Ramos (cell line): ENCODE measurements at regions not wholly inside any gene's neighbourhood (a gene's known extent, or its start where the extent isn't known, plus 50 kb on each side); places are given as distances from the start of the nearest gene placed in this dataset.
"Not testable (repeated sequence)": the region's sequence is repeated elsewhere in the genome, so short reads cannot be mapped to it uniquely, and the experiment has no call there.

ENCODE experiments used
- in situ Hi-C: fragments of 300-500 bp; cut with MboI; formaldehyde crosslinking; loops from one replicate; pipeline ENCODE4 v1.14.3; 2022; ENCODE audit warnings: low sequenced_read_pairs; ENCODE audit not compliant: unreplicated experiment

DNA sequence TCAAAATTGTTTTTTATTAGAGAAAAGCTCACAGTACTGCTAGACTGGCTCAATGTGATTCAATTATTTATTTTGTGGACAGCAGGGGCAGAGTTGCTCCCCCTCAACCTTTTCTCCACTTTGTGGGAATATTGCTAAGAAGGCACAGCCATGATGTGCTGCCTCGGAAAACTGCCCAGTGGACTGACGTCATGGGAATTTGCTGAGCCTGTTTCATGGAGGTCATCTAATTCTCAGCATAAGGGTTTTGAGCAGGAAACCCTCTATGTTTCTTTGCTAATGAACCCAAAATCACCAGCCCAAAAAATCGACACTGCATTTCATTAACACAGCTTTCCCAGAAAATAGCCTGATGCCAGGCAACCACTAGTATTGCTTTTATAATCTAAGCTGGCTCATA is 228.8 kb upstream of the FAM3C start:
- in situ Hi-C loops: no loop called here

DNA sequence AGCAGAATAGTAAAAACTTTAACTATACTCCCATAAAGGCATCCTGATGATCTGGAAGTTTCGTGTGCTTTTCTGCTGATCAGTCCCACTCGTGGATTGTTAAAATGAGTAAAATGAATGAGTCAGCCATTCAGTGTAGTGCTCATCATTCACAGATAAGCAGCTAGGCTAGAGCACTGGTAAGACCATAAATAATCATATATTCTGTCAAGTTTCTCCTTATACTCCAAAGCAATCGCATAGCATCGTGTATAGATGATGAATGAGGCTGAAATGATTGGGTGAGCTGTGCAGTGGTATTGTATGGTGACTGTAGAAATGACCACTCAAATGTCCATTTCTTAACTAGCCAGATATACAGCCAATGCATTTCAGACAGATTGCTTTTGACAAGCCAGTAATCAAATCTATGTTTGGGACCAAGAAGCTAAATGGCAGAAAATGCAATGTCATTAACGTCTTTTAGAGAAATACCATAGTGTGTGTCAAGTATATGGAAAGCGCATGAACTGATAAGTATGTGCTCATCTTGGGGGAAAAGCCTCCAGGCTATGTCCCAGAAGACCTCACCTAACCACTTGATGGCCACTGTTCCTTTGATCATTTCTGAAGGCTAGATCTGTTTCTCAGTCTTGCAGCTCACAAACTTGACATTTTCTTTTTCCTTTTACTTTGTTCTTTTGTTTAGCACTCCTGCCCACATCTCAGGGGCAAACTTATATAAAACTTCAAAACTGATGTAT is 227.2 kb upstream of the FAM3C start:
- in situ Hi-C loops: no loop called here

DNA sequence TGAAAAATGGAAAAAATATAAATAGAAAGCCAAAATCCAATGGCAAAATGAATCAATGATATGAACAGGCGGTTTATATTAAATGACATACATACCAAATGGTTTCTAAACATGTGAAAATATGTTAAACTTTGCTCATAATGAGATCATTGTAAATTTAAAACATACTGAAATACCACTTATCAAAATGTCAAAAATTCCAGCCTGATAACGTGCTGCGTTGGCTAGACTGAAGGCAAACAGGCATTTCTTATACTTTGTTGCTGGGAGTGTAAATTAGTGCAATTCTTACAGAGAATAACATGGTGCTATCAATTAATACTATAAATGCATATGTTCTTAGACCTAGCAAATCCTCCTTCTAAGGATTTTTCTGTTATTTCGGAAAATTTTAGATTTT is 225.8 kb upstream of the FAM3C start:
- in situ Hi-C loops: no loop called here

DNA sequence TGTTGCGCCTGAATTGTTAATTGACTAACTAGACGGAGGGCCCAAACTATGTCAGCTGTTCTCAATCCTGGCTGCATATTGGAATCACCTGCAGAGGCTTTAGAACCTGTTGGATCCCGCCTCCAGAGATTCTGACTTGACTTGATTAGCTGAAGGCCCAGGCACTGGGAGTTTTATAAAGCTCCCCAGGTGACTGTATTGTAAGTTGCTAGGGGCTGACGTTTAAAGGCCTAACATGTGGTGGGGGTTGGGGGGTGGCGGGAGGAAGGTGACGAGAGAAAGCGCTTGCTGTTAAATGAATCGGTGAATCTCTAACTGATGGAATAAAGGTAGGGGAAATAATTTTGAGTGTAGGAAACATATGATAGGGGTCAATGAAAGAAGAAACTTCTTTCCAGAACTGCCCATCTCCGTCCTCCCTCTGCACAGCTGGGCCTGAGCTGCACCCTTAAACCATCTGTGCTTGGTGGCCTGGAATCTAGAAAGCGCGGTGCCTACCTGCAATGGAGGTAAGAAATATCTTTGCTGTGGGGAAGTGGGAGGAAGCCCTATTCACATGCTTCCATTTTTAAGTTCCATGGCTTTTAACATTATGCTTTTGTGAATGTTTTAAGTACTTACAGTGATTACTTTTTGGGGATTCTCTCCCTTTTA is 225.0 kb upstream of the FAM3C start:
- in situ Hi-C loops: no loop called here

DNA sequence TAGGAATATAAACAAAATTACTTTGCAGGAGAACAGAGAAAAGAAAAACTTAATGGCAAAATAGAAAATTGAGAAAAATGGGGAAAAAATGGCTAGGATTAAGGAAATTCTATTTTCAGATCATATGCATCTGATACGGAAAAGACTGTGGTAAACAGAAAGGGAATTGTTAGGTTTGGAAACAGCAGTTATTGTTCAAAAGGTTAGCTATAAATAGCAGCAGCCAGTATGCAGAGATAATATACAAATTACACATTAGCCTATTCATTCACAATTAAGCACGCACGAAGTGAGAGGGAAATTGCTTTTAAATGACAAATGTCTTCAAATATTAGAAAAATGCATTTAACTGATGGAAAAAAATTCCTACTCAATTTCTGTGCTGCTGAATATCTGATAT is 224.1 kb upstream of the FAM3C start:
- in situ Hi-C loops: no loop called here

DNA sequence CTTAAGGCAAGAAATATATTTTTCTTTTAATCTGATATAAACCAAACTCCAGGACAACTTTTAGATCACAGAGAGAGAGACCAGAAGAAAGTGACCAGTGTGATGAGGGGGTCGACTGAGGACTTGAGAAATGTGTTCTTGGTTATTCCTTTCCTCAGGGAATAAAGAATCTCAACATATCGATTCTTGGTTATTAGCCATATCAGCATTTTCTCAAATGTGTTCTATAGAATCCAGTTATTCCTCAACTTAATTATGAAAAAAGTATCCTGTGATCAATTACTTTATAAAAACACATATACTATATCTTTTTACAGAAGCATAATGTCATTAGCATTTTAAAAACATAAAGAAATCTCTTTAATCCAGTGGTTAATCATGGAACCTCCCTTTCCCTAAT is 222.1 kb upstream of the FAM3C start:
- in situ Hi-C loops: no loop called here

DNA sequence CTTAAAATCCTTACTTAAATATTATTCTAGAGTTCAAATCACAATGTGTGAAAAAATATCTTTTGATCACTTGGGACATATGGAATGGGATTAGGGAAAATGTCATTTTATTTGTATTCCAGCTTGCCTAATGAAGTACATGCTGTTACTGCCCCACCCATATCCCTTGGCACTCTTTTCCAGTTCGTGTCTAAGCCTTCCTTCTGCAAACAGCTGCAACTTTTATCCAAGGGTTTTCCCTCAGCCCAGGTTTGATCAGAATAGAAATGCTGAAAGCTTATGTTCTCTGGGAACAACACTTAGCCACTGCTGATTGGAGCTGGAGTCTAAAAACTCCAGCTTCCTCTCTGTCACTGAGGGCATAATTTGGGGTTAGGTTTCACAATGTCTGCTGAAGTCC is 214.1 kb upstream of the FAM3C start:
- in situ Hi-C loops: no loop called here

DNA sequence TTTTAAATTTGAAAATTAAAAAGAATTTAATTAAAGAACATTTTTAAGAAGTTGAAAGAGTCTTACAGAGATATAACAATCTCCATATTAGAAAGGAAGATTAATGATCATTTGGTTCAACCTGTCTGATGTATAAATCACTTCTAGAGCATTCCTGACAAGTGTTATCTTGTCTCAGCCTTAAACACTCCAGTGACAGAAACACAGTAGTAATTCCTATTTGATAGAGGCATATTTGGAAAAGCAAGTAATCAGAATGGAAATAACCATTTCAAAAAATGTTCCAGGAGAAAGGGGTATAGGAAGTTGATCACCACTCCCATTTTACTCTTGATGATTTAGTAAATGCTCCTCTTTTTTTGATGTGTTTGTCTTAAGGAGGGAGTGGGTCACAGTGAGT is 213.1 kb upstream of the FAM3C start:
- in situ Hi-C loops: no loop called here

DNA sequence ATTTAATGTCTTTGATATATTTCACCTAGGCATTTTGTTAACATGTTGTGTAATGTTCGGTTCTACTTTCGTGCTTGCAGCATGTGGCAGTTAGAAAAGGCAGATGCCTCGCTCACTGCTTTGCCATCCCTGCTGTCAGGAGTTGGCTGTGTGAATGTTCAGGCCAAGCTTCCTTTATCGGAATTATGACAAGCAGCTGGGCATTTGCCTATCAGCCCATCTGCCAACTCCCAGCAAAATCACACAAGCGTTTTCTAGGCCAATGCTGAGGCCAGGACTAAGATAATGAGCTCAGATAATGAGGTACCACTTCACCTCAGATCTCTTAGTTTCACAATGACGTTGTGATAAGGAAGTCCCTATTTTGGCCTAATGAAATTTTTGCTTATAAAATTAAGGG is 212.7 kb upstream of the FAM3C start:
- in situ Hi-C loops: no loop called here

DNA sequence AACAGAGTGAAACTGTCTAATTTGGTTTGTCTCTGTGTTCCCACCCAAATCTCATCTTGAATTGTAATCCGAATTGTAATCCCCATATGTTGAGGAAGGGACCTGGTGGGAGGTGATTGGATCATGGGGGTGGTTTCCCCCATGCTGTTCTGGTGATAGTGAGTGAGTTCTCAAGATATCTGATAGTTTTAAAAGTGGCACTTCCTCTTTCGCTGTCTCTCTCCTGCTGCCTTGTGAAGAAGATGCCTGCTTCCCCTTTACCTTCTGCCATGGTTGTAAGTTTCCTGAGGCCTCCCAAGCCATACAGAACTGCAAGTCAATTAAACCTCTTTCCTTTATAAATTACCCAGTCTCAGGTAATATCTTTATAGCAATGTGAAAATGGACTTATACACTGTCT is 212.1 kb upstream of the FAM3C start:
- in situ Hi-C loops: not testable (repeated sequence)

DNA sequence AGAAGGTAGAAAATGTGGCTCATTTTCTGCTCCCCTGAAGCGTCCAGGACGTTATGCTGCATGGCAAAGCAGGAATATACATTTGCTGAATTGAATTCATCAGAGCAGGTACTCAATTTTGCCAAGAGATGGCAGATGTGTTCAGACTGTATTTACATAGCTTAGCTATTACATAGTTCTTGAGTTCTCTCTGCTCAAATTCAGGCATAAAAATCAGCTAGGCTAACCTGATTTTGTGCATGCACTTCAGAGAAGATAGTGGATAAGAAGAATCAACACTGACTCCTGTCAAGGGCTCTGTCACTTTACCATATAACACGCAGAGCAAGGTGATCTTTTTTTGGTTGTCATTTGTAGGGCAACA is 209.2 kb upstream of the FAM3C start:
- in situ Hi-C loops: no loop called here

DNA sequence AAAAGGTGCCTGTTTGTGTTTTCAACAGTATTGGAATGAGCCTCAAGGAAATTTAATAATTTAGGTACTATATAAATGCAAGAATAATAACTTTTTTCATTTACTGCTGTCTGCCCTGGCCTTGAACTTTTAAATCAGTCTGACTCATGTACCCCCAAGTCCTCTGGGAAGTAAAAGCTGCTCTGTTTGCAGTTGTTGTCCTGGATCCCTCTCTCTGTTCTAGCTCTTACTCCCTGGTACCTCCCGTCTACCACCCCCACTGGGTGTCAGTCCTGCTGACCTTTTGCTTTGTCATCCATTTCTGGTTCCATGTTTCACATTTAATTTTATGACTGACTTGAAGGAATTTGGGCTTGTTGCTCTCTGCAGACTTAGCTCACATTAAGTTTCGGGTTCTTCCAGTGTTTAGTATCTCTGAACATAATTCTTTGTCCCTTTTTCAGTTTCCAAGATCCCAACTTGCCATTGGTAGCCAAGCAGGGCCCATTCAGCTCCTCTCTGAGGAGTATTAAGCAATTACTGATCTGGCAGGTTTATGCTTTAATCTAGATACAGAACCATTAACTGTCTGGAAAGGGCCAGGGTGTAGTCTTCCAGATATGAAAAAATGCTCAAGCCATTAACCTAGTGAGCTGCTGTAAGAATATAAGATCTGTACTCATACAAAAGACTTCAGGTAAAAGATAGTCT is 208.7 kb upstream of the FAM3C start:
- in situ Hi-C loops: no loop called here

DNA sequence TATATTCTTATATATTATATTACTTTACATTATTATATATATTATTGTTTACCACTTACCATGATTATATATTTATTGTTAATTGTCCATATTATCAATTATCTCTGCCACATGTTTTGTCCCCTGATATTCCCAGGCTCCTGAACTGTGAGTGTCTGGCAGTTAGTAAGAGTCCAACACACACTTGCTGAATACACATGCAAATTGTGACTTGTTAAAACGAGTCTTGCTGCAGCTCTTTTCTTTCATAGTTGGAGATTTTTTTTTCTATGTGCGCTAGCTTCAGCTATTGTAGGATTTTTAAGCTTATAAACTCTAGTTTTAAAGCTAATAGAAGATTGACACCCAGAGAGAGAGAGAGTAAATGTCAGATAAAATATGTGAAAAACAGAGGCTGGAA is 207.8 kb upstream of the FAM3C start:
- in situ Hi-C loops: no loop called here

DNA sequence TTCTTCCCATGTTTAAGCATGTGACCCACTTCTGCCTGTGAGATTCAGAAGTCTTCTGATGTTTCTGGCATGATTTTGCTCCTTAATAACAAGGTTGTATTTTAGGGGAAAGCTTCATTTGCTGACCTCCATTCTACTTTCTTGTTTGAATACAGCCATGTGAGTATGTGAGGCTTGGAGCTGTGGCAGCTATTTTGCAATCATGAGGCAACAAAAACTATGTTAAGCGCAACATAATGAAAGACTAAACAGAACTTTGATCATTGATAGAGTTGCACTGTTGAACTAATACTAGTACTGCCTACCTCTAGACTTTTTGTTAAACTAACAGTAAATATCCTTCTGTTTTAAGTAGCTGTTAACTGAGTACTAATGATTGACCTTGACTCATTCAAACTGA is 203.8 kb upstream of the FAM3C start:
- in situ Hi-C loops: no loop called here

DNA sequence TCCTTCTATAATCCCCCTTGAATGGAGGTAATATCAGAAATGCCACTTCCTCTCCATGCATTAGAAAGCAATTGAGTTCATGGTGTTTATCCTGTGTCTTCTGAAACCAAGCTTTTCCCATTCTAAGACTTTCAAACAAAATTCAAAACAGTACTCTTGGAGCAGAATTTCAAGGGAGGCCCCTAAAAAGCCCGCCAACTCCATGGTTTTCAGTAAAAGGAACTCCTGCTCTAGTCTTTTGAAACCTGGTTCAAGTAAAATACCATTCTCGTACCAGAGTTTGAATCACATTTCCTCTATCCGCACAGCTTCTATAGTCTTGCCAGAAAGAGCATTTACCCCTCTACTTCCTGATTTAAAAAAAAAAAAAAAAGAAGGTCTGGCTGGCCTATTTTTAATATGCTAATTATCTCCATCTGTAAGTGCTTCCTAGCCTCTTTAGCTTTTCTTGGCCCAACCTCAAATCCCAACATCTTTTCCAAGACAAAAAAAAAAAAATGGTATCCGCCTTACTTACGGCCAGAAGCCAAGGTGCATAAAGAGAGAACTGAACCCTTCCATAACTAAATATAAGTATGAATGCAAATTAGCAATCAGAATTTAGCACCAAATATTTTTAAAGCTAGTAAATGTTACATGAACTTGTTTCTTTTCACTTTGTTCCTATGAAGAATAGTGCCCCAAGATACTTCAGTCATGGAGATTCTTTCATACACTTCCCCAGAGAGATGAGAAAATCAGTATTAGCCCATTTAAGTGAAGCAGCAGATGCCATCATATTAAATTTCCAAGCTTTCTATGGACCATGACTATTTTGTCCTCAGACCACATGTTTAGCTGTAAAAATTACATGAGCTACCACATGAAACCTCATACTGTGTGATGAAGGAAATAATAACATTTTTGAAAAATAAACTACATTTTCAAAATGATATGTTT is 199.9 kb upstream of the FAM3C start:
- in situ Hi-C loops: no loop called here

DNA sequence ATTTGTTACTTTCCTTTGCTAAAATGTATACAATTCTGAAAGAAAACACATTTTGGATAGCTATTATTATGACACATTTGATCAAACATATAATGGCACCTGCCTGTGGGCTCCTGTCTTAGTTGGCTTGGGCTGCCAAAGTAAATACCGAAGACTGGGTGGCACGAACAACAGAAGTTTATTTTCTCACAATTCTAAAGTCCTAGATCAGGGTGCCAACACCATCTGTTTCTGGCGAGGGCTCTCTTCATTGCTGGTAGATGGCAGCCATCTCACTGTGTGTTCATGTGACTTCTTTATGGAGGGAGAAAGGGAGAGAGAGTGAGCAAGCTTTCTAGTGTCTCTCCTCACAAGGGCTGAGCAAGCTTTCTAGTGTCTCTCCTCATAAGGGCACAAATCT is 195.8 kb upstream of the FAM3C start:
- in situ Hi-C loops: no loop called here

DNA sequence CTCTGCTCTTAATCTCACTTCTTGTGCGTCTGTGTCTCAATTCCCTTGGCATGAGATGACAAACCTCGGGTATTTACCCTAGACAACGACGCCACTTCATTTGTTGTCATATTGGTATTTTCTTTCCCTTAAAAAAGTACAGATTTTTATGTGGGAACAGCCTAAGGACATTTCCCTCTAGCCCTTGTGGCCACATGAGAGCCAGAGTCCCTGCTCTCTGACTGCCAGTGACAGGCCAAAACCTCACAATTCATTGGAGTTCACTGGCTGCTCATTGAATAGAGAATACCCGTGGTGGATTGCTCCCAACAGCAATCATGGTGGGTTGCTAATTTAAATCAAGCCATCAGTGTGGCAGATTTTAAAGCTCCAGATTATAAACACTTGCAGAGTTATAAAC is 191.3 kb upstream of the FAM3C start:
- in situ Hi-C loops: no loop called here

DNA sequence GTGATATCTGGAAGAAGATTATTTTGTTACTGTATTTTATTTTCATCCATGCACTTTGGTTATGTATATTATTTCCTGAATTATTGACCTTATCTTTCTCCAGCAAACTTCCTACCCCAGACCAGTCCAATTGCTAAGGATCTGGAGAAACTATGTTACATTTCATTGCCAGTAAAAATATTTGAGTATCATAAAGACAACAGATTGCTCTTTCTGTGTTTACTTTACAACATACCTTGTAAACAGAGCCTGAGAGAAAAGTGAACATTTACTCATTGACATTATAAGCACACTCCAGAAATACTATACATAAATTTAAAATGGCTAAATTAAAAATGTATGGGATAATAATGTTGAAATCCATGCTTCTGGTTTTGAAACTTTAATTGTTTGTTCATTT is 186.2 kb upstream of the FAM3C start:
- in situ Hi-C loops: no loop called here

DNA sequence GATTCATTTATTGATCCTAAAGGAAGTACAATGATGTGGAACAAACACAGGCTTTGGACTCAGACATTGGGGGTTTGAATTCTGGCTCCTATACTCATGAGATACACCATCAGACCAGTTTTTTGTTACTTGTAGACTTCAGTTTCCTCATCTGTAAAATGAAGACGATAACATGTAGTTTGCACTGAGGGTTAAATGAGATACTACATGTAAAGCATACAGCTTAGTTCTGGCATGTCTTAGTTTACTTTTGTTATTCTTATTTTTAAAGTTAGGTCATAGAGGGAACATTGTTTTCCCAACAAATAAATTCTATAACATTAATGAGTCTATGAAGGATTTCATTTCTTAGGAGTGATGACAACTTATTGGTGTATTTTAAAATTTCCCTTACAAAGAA is 183.5 kb upstream of the FAM3C start:
- in situ Hi-C loops: no loop called here

DNA sequence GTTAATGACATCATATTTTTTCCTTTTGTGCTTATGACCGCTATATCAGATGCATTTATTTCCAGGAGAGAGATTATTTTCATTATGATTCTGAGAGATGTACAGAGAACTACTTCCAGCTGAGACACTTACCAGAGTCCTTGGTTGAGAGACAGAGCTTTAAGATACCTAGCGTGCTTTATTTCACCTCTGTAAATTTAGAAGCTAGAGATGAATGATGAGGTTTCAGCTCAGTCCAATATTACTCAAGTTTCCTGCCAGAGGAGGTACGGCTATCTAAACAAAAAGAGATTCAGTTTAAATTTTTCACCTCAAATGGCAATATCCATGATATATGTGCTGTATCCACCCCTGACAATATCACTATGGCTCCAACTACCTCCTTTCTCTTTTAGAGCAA is 182.6 kb upstream of the FAM3C start:
- in situ Hi-C loops: no loop called here
